Tibial artery (tissue), 4 donors: ENCODE measurements at regions not wholly inside any gene's neighbourhood (a gene's known extent, or its start where the extent isn't known, plus 50 kb on each side); places are given as distances from the start of the nearest gene placed in this dataset.

ENCODE experiments used
- DNase-seq, 2 donors: peaks; one replicate each; pipeline ENCODE4 v3.0.0-alpha.2; 2019
- H3K27ac ChIP-seq, 2 donors: fragments of 200-600 bp; sonication (generic) in 1 of 2; 1 replicate in 1 of 2; 2 replicates in 1 of 2; pipeline ENCODE4 v1.5.1; 2018 to 2019; ENCODE audit warnings: mild to moderate bottlenecking in 1 of 2
- H3K27me3 ChIP-seq, 2 donors: fragments of 200-600 bp; sonication (generic) in 1 of 2; one replicate each; pipeline versions ENCODE4 v1.5.1 to v1.6.0; 2016 to 2019
- H3K36me3 ChIP-seq, 3 donors: fragments of 200-600 bp; sonication (generic) in 2 of 3; one replicate each; pipeline ENCODE4 v1.5.1; 2016 to 2019; ENCODE audit warnings: mild to moderate bottlenecking in 2 of 3
- H3K4me1 ChIP-seq, 4 donors: fragments of 200-600 bp; sonication (generic) in 2 of 4; 1 replicate in 3 of 4; 2 replicates in 1 of 4; pipeline ENCODE4 v1.5.1; 2016 to 2019
- H3K4me3 ChIP-seq, 2 donors: fragments of 200-600 bp; sonication (generic) in 1 of 2; 1 replicate in 1 of 2; 2 replicates in 1 of 2; pipeline ENCODE4 v1.5.1; 2018 to 2019; ENCODE audit warnings: mild to moderate bottlenecking in 2 of 2
- H3K9me3 ChIP-seq, 3 donors: fragments of 200-600 bp; sonication (generic) in 1 of 3; one replicate each; pipeline ENCODE4 v1.5.1; 2016 to 2019
- CTCF ChIP-seq, 2 experiments: fragments of 200-600 bp in 1 of 2; fragments of 450-650 bp in 1 of 2; IDR thresholded peaks; one replicate each; pipeline ENCODE4 v1.5.1; 2017 to 2019; ENCODE audit warnings: antibody characterized with exemption in 2 of 2, mild to moderate bottlenecking in 1 of 2, moderate library complexity in 1 of 2
- intact Hi-C: fragments of 100-400 bp; cut with DNase I; formaldehyde crosslinking; loops from one replicate; pipeline ENCODE4 v1.15.0; 2023; ENCODE audit warnings: low total_unique reads

GRCh38 chr4:163958751-163959150, 464.3 kb downstream of the TMA16 start:
- intact Hi-C loops, result no loop called here
- no peak overlapping the region for H3K4me3 ChIP-seq
- TF ChIP-seq CTCF (IDR thresholded peaks at IDR 0.05), result no peak
- no peaks in the 10 kb centered on the region for H3K4me1 ChIP-seq
- H3K9me3 ChIP-seq, result no peaks in the 10 kb centered on the region
- no peak for DNase-seq
- H3K27me3 ChIP-seq, result no peaks in the 10 kb centered on the region
- H3K27ac ChIP-seq, result no peak overlapping the region
- no peaks in the 10 kb centered on the region for H3K36me3 ChIP-seq

GRCh38 chr4:163959932-163960331, 465.4 kb downstream of the TMA16 start:
- no peaks in the 10 kb centered on the region for H3K9me3 ChIP-seq
- no peak overlapping the region for H3K4me3 ChIP-seq
- intact Hi-C loops, result no loop called here
- DNase-seq, result no peak
- H3K27me3 ChIP-seq, result no peaks in the 10 kb centered on the region
- no peak overlapping the region for H3K27ac ChIP-seq
- TF ChIP-seq CTCF (IDR thresholded peaks at IDR 0.05), result no peak
- H3K36me3 ChIP-seq, result no peaks in the 10 kb centered on the region
- no peaks in the 10 kb centered on the region for H3K4me1 ChIP-seq

- no peaks in the 10 kb centered on the region for H3K4me1 ChIP-seq
- H3K27ac ChIP-seq, result no peak overlapping the region
- no peak for DNase-seq
- no peak for TF ChIP-seq CTCF (IDR thresholded peaks at IDR 0.05)
- intact Hi-C loops, result no loop called here
- no peaks in the 10 kb centered on the region for H3K36me3 ChIP-seq
- no peaks in the 10 kb centered on the region for H3K9me3 ChIP-seq
- H3K4me3 ChIP-seq, result no peak overlapping the region
- no peaks in the 10 kb centered on the region for H3K27me3 ChIP-seq
Observed at GRCh38 chr4:163966612-163967011, 472.1 kb downstream of the TMA16 start.

- TF ChIP-seq CTCF (IDR thresholded peaks at IDR 0.05), result no peak
- no peaks in the 10 kb centered on the region for H3K9me3 ChIP-seq
- H3K4me1 ChIP-seq, result no peaks in the 10 kb centered on the region
- intact Hi-C loops, result no loop called here
- H3K27me3 ChIP-seq, result no peaks in the 10 kb centered on the region
- no peak overlapping the region for H3K4me3 ChIP-seq
- no peak for DNase-seq
- no peak overlapping the region for H3K27ac ChIP-seq
- no peaks in the 10 kb centered on the region for H3K36me3 ChIP-seq
Observed at GRCh38 chr4:163967263-163967662, 472.8 kb downstream of the TMA16 start.

- Histone ChIP-seq H3K27me3 (no peaks in the 10 kb centered on the region), H3K27ac (no peak overlapping the region), H3K4me1 (no peaks in the 10 kb centered on the region), H3K9me3 (no peaks in the 10 kb centered on the region), H3K36me3 (no peaks in the 10 kb centered on the region), H3K4me3 (no peak overlapping the region)
- DNase-seq, result no peak
- no peak for TF ChIP-seq CTCF (IDR thresholded peaks at IDR 0.05)
- intact Hi-C loops, result no loop called here
Observed at GRCh38 chr4:163967710-163968109, 473.2 kb downstream of the TMA16 start.

- Histone ChIP-seq H3K9me3 (no peaks in the 10 kb centered on the region), H3K36me3 (no peaks in the 10 kb centered on the region), H3K4me3 (no peak overlapping the region), H3K4me1 (no peaks in the 10 kb centered on the region), H3K27ac (no peak overlapping the region), H3K27me3 (no peaks in the 10 kb centered on the region)
- intact Hi-C loops, result no loop called here
- no peak for TF ChIP-seq CTCF (IDR thresholded peaks at IDR 0.05)
- DNase-seq, result no peak
Observed at GRCh38 chr4:163969291-163969690, 474.8 kb downstream of the TMA16 start.
